Femur (tissue), 1 donor: ENCODE measurements at regions not wholly inside any gene's neighbourhood (a gene's known extent, or its start where the extent isn't known, plus 50 kb on each side); places are given as distances from the start of the nearest gene placed in this dataset.

ENCODE experiments used
- DNase-seq: peaks from one replicate; pipeline ENCODE4 v3.0.0-alpha.2; 2017

GRCh38 chr3:30945291-30945690, 50.8 kb upstream of the GADL1 start:
- no peak for DNase-seq

- no peak for DNase-seq
These were observed 54.0 kb upstream of the GADL1 start for GRCh38 chr3:30948426-30948825.

- DNase-seq = no peak
These were observed 57.4 kb upstream of the GADL1 start for GRCh38 chr3:30951826-30952225.

- DNase-seq = no peak
These were observed 58.3 kb upstream of the GADL1 start for GRCh38 chr3:30952786-30953185.

- no peak for DNase-seq
These were observed 60.0 kb upstream of the GADL1 start for GRCh38 chr3:30954426-30954825.

- no peak for DNase-seq
These were observed 67.6 kb upstream of the GADL1 start for GRCh38 chr3:30962084-30962483.

- DNase-seq = no peak
These were observed 68.0 kb upstream of the GADL1 start for GRCh38 chr3:30962493-30962892.

GRCh38 chr3:30963223-30963722, 68.8 kb upstream of the GADL1 start:
- no peak for DNase-seq

- DNase-seq = no peak
These were observed 70.2 kb upstream of the GADL1 start for GRCh38 chr3:30964612-30965011.

GRCh38 chr3:30966896-30967295, 72.4 kb upstream of the GADL1 start:
- no peak for DNase-seq

- DNase-seq = no peak
These were observed 75.7 kb upstream of the GADL1 start for GRCh38 chr3:30970183-30970582.

GRCh38 chr3:30972449-30972848, 78.0 kb upstream of the GADL1 start:
- DNase-seq = no peak

- no peak for DNase-seq
These were observed 79.6 kb upstream of the GADL1 start for GRCh38 chr3:30974071-30974470.

- DNase-seq = no peak
These were observed 83.1 kb upstream of the GADL1 start for GRCh38 chr3:30977592-30977991.

- DNase-seq = no peak
These were observed 86.5 kb upstream of the GADL1 start for GRCh38 chr3:30980993-30981392.

- no peak for DNase-seq
These were observed 88.1 kb upstream of the GADL1 start for GRCh38 chr3:30982416-30983075.

- DNase-seq = no peak
These were observed 90.6 kb upstream of the GADL1 start for GRCh38 chr3:30984855-30985749.

GRCh38 chr3:30986551-30986950, 92.1 kb upstream of the GADL1 start:
- DNase-seq = no peak

- DNase-seq = no peak
These were observed 94.3 kb upstream of the GADL1 start for GRCh38 chr3:30988769-30989168.

- no peak for DNase-seq
These were observed 95.0 kb upstream of the GADL1 start for GRCh38 chr3:30989276-30990030.

- DNase-seq = no peak
These were observed 102.0 kb upstream of the GADL1 start for GRCh38 chr3:30996467-30996866.

GRCh38 chr3:31002730-31003129, 108.3 kb upstream of the GADL1 start:
- no peak for DNase-seq

- no peak for DNase-seq
These were observed 109.7 kb upstream of the GADL1 start for GRCh38 chr3:31004025-31004678.
